ENCODE measurements at regions not wholly inside any gene's neighbourhood (a gene's known extent, or its start where the extent isn't known, plus 50 kb on each side); places are given as distances from the start of the nearest gene placed in this dataset.

- Histone ChIP-seq H3K27me3 (ENCODE audit: insufficient read depth, low read length) (no peaks in the 10 kb centered on the region), H3K36me3 (ENCODE audit: insufficient read depth, low read length) (no peaks in the 10 kb centered on the region), H3K9me3 (ENCODE audit: control insufficient read depth in 1 of 2, low read length in 2 of 2) (no peaks in the 10 kb centered on the region), H3K4me1 (ENCODE audit: insufficient read depth, low read length) (no peaks in the 10 kb centered on the region), H3K4me3 (ENCODE audit: low read length in 2 of 2) (no peak overlapping the region), H3K27ac (ENCODE audit: low read depth, low read length) (no peak overlapping the region)
- Mint-ChIP-seq H3K4me1 (peaks cover 0 to 3% (median 0%) of the 10 kb centered on the region in 4 donors), H3K36me3 (no peaks in the 10 kb centered on the region), H3K27me3 (no peaks in the 10 kb centered on the region), H3K4me3 (no peak overlapping the region), H3K27ac (no peak overlapping the region), H3K9me3 (peaks cover 0 to 5% (median 0%) of the 10 kb centered on the region in 8 donors)
- ChIA-PET POLR2A (ENCODE audit: partially characterized antibody) (no interaction called here), CTCF (ENCODE audit: partially characterized antibody) (no interaction called here)
- intact Hi-C loops (cut with micrococcal nuclease), result no loop called here
- no peak for DNase-seq
Measured at GRCh38 chr10:1968257-1969033, 231.1 kb upstream of the ADARB2 start.

GRCh38 chr10:1966712-1967376 is 229.5 kb upstream of the ADARB2 start:
- ChIA-PET POLR2A (ENCODE audit: partially characterized antibody) (no interaction called here), CTCF (ENCODE audit: partially characterized antibody) (no interaction called here)
- H3K27ac Mint-ChIP-seq, result no peak overlapping the region
- no peaks in the 10 kb centered on the region for H3K27me3 Mint-ChIP-seq
- H3K4me3 ChIP-seq (ENCODE audit: low read length in 2 of 2), result no peak overlapping the region
- peaks cover 0 to 3% (median 0%) of the 10 kb centered on the region in 4 donors for H3K4me1 Mint-ChIP-seq
- no peaks in the 10 kb centered on the region for H3K4me1 ChIP-seq (ENCODE audit: insufficient read depth, low read length)
- no peak for DNase-seq
- no peaks in the 10 kb centered on the region for H3K27me3 ChIP-seq (ENCODE audit: insufficient read depth, low read length)
- H3K9me3 ChIP-seq (ENCODE audit: control insufficient read depth in 1 of 2, low read length in 2 of 2), result no peaks in the 10 kb centered on the region
- H3K36me3 Mint-ChIP-seq, result no peaks in the 10 kb centered on the region
- no peak overlapping the region for H3K27ac ChIP-seq (ENCODE audit: low read depth, low read length)
- intact Hi-C loops (cut with micrococcal nuclease), result no loop called here
- H3K36me3 ChIP-seq (ENCODE audit: insufficient read depth, low read length), result no peaks in the 10 kb centered on the region
- H3K4me3 Mint-ChIP-seq, result no peak overlapping the region
- H3K9me3 Mint-ChIP-seq, result peaks cover 0 to 2% (median 0%) of the 10 kb centered on the region in 8 donors

GRCh38 chr10:1964476-1964875 is 227.2 kb upstream of the ADARB2 start:
- intact Hi-C loops (cut with micrococcal nuclease), result no loop called here
- no peaks in the 10 kb centered on the region for H3K9me3 ChIP-seq (ENCODE audit: control insufficient read depth in 1 of 2, low read length in 2 of 2)
- no peaks in the 10 kb centered on the region for H3K36me3 ChIP-seq (ENCODE audit: insufficient read depth, low read length)
- CTCF ChIA-PET (ENCODE audit: partially characterized antibody), result no interaction called here
- POLR2A ChIA-PET (ENCODE audit: partially characterized antibody), result no interaction called here
- Mint-ChIP-seq H3K9me3 (peaks cover 0 to 2% (median 0%) of the 10 kb centered on the region in 8 donors), H3K27me3 (no peaks in the 10 kb centered on the region), H3K4me3 (no peak overlapping the region), H3K36me3 (no peaks in the 10 kb centered on the region), H3K27ac (no peak overlapping the region), H3K4me1 (peaks cover 0 to 3% (median 0%) of the 10 kb centered on the region in 4 donors)
- H3K4me3 ChIP-seq (ENCODE audit: low read length in 2 of 2), result no peak overlapping the region
- no peaks in the 10 kb centered on the region for H3K4me1 ChIP-seq (ENCODE audit: insufficient read depth, low read length)
- H3K27me3 ChIP-seq (ENCODE audit: insufficient read depth, low read length), result no peaks in the 10 kb centered on the region
- no peak for DNase-seq
- no peak overlapping the region for H3K27ac ChIP-seq (ENCODE audit: low read depth, low read length)

- DNase-seq, result no peak
- ChIA-PET POLR2A (ENCODE audit: partially characterized antibody) (no interaction called here), CTCF (ENCODE audit: partially characterized antibody) (no interaction called here)
- intact Hi-C loops (cut with micrococcal nuclease), result no loop called here
- Histone ChIP-seq H3K9me3 (ENCODE audit: control insufficient read depth in 1 of 2, low read length in 2 of 2) (no peaks in the 10 kb centered on the region), H3K4me1 (ENCODE audit: insufficient read depth, low read length) (no peaks in the 10 kb centered on the region), H3K4me3 (ENCODE audit: low read length in 2 of 2) (no peak overlapping the region), H3K36me3 (ENCODE audit: insufficient read depth, low read length) (no peaks in the 10 kb centered on the region), H3K27ac (ENCODE audit: low read depth, low read length) (no peak overlapping the region), H3K27me3 (ENCODE audit: insufficient read depth, low read length) (no peaks in the 10 kb centered on the region)
- H3K27me3 Mint-ChIP-seq, result peaks cover 0 to 1% of the 10 kb centered on the region in 2 donors
- H3K4me3 Mint-ChIP-seq, result no peak overlapping the region
- no peaks in the 10 kb centered on the region for H3K36me3 Mint-ChIP-seq
- peaks cover 0 to 3% (median 0%) of the 10 kb centered on the region in 4 donors for H3K4me1 Mint-ChIP-seq
- H3K9me3 Mint-ChIP-seq, result no peaks in the 10 kb centered on the region
- no peak overlapping the region for H3K27ac Mint-ChIP-seq
Measured at GRCh38 chr10:1963341-1963740, 226.0 kb upstream of the ADARB2 start.

GRCh38 chr10:1961989-1962388 is 224.7 kb upstream of the ADARB2 start:
- CTCF ChIA-PET (ENCODE audit: partially characterized antibody), result no interaction called here
- H3K4me3 ChIP-seq (ENCODE audit: low read length in 2 of 2), result no peak overlapping the region
- H3K27ac ChIP-seq (ENCODE audit: low read depth, low read length), result no peak overlapping the region
- POLR2A ChIA-PET (ENCODE audit: partially characterized antibody), result no interaction called here
- intact Hi-C loops (cut with micrococcal nuclease), result no loop called here
- no peak overlapping the region for H3K4me3 Mint-ChIP-seq
- no peaks in the 10 kb centered on the region for H3K9me3 Mint-ChIP-seq
- no peak overlapping the region for H3K27ac Mint-ChIP-seq
- H3K9me3 ChIP-seq (ENCODE audit: control insufficient read depth in 1 of 2, low read length in 2 of 2), result no peaks in the 10 kb centered on the region
- H3K27me3 Mint-ChIP-seq, result peaks cover 0 to 1% of the 10 kb centered on the region in 2 donors
- peaks cover 0 to 3% (median 1%) of the 10 kb centered on the region in 4 donors for H3K4me1 Mint-ChIP-seq
- H3K4me1 ChIP-seq (ENCODE audit: insufficient read depth, low read length), result no peaks in the 10 kb centered on the region
- no peaks in the 10 kb centered on the region for H3K27me3 ChIP-seq (ENCODE audit: insufficient read depth, low read length)
- no peaks in the 10 kb centered on the region for H3K36me3 ChIP-seq (ENCODE audit: insufficient read depth, low read length)
- DNase-seq, result no peak
- H3K36me3 Mint-ChIP-seq, result no peaks in the 10 kb centered on the region

- Histone ChIP-seq H3K4me1 (ENCODE audit: insufficient read depth, low read length) (no peaks in the 10 kb centered on the region), H3K4me3 (ENCODE audit: low read length in 2 of 2) (no peak overlapping the region), H3K36me3 (ENCODE audit: insufficient read depth, low read length) (no peaks in the 10 kb centered on the region), H3K27me3 (ENCODE audit: insufficient read depth, low read length) (no peaks in the 10 kb centered on the region), H3K27ac (ENCODE audit: low read depth, low read length) (no peak overlapping the region), H3K9me3 (ENCODE audit: control insufficient read depth in 1 of 2, low read length in 2 of 2) (no peaks in the 10 kb centered on the region)
- Mint-ChIP-seq H3K4me1 (peaks cover 0 to 2% (median under 1%) of the 10 kb centered on the region in 4 donors), H3K36me3 (no peaks in the 10 kb centered on the region), H3K9me3 (no peaks in the 10 kb centered on the region), H3K27ac (no peak overlapping the region), H3K27me3 (peaks cover 0 to 1% of the 10 kb centered on the region in 2 donors), H3K4me3 (no peak overlapping the region)
- ChIA-PET POLR2A (ENCODE audit: partially characterized antibody) (no interaction called here), CTCF (ENCODE audit: partially characterized antibody) (no interaction called here)
- intact Hi-C loops (cut with micrococcal nuclease), result no loop called here
- DNase-seq, result no peak
Measured at GRCh38 chr10:1960982-1961381, 223.7 kb upstream of the ADARB2 start.

- no peak overlapping the region for H3K27ac ChIP-seq (ENCODE audit: low read depth, low read length)
- no peaks in the 10 kb centered on the region for H3K27me3 ChIP-seq (ENCODE audit: insufficient read depth, low read length)
- no peaks in the 10 kb centered on the region for H3K4me1 ChIP-seq (ENCODE audit: insufficient read depth, low read length)
- H3K4me3 ChIP-seq (ENCODE audit: low read length in 2 of 2), result no peak overlapping the region
- ChIA-PET POLR2A (ENCODE audit: partially characterized antibody) (no interaction called here), CTCF (ENCODE audit: partially characterized antibody) (no interaction called here)
- Mint-ChIP-seq H3K27me3 (peaks cover 0 to 1% of the 10 kb centered on the region in 2 donors), H3K4me3 (no peak overlapping the region), H3K9me3 (peaks cover 0 to 2% (median 0%) of the 10 kb centered on the region in 8 donors), H3K36me3 (no peaks in the 10 kb centered on the region), H3K27ac (peak overlapping the region in 1 of 7 donors; percentile 5), H3K4me1 (peaks cover 0 to 2% (median 0%) of the 10 kb centered on the region in 4 donors)
- no peak for DNase-seq
- no peaks in the 10 kb centered on the region for H3K9me3 ChIP-seq (ENCODE audit: control insufficient read depth in 1 of 2, low read length in 2 of 2)
- H3K36me3 ChIP-seq (ENCODE audit: insufficient read depth, low read length), result no peaks in the 10 kb centered on the region
- intact Hi-C loops (cut with micrococcal nuclease), result no loop called here
Measured at GRCh38 chr10:1957057-1957456, 219.7 kb upstream of the ADARB2 start.
